Hepatocyte (in vitro differentiated cells): ENCODE measurements at regions not wholly inside any gene's neighbourhood (a gene's known extent, or its start where the extent isn't known, plus 50 kb on each side); places are given as distances from the start of the nearest gene placed in this dataset.

Experiments
- EZH2 ChIP-seq: fragments of 200-600 bp; sonication (generic); IDR thresholded peaks from 2 replicates; pipeline ENCODE4 v1.6.1; 2016; ENCODE audit warnings: antibody characterized with exemption, mild to moderate bottlenecking, borderline replicate concordance
- EZH2phosphoT487 ChIP-seq: fragments of 200-600 bp; sonication (generic); IDR thresholded peaks from one replicate; pipeline ENCODE4 v1.6.1; 2018; ENCODE audit warnings: antibody characterized with exemption, mild to moderate bottlenecking, low read depth, moderate library complexity; ENCODE audit not compliant: unreplicated experiment, severe bottlenecking
- TF ChIP-seq, protein P1 (sequence below): fragments of 200-600 bp; sonication (generic); IDR thresholded peaks from 2 replicates; pipeline ENCODE4 v1.5.1; 2016; ENCODE audit warnings: antibody characterized with exemption, mild to moderate bottlenecking; ENCODE audit not compliant: poor library complexity

DNA sequence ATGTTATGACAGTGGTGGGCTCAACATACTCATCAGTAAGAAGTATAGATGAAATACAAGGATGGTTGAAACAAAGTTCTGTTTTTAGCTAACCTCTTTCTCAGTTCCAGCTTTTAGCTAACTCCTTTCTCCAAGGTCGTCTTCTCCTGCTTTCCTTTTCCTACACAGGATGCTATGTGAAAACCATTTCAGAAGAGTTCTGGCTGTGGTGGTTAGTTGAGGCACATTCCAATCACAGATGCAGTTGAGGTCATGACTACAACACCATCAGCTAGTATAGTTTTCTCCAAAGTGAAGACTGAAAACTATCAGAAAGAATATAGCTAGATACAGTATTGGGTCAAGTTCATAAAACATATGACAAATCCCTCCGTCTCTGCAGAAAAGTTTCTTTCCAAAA lies 477.7 kb upstream of the C9orf72 start:
- TF ChIP-seq, protein P1, sequence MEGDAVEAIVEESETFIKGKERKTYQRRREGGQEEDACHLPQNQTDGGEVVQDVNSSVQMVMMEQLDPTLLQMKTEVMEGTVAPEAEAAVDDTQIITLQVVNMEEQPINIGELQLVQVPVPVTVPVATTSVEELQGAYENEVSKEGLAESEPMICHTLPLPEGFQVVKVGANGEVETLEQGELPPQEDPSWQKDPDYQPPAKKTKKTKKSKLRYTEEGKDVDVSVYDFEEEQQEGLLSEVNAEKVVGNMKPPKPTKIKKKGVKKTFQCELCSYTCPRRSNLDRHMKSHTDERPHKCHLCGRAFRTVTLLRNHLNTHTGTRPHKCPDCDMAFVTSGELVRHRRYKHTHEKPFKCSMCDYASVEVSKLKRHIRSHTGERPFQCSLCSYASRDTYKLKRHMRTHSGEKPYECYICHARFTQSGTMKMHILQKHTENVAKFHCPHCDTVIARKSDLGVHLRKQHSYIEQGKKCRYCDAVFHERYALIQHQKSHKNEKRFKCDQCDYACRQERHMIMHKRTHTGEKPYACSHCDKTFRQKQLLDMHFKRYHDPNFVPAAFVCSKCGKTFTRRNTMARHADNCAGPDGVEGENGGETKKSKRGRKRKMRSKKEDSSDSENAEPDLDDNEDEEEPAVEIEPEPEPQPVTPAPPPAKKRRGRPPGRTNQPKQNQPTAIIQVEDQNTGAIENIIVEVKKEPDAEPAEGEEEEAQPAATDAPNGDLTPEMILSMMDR = no peak
- no peak for TF ChIP-seq EZH2phosphoT487
- TF ChIP-seq EZH2 = no peak
